Sigmoid colon (tissue), 3 donors: ENCODE measurements at regions not wholly inside any gene's neighbourhood (a gene's known extent, or its start where the extent isn't known, plus 50 kb on each side); places are given as distances from the start of the nearest gene placed in this dataset.

Experiments used
- CTCF ChIP-seq, 4 experiments: fragments of 450-650 bp in 3 of 4; fragments of 200-600 bp in 1 of 4; IDR thresholded peaks; one replicate each; pipeline ENCODE4 v1.5.1; 2016 to 2019; ENCODE audit warnings: antibody characterized with exemption in 4 of 4, mild to moderate bottlenecking in 3 of 4, moderate library complexity in 2 of 4
- POLR2A ChIP-seq, 2 donors: fragments of 450-650 bp; IDR thresholded peaks; one replicate each; pipeline ENCODE4 v1.6.1; 2016; ENCODE audit warnings: antibody characterized with exemption in 2 of 2, mild to moderate bottlenecking in 2 of 2, moderate library complexity in 2 of 2

GRCh38 chr12:14072987-14073386 is 91.6 kb upstream of the GRIN2B start:
- no peak for TF ChIP-seq CTCF (IDR thresholded peaks at IDR 0.05)
- TF ChIP-seq POLR2A (IDR thresholded peaks at IDR 0.05): no peak
